ENCODE measurements at regions not wholly inside any gene's neighbourhood (a gene's known extent, or its start where the extent isn't known, plus 50 kb on each side); places are given as distances from the start of the nearest gene placed in this dataset.

DNA sequence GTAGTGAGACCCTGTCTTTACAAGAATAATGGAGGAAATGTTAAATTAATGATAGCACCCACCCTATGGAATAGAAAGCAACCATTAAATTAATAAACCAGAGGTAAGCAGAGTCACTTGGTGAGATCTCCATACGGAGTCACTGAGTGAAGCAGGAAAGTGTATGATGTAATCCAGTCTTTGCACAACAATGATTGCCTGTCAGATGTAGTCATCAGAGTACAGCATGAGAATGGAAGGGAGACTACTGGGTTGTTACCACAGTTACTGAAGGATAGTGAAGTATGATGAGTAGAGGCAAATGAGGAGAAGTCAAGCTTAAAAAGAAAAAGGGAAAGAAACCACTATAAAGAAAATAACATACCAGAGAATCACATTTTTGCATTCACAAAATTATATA, 371.9 kb upstream of the SHH start:
- intact Hi-C loops (cut with DNase I, micrococcal nuclease), result no loop called here
- POLR2A ChIA-PET, result no interaction called here
- Mint-ChIP-seq H3K9me3 (no peaks in the 10 kb centered on the region), H3K27me3 (peaks cover 4% of the 10 kb centered on the region), H3K4me1 (ENCODE audit: low read depth) (no peaks in the 10 kb centered on the region), H3K27ac (no peak overlapping the region), H3K36me3 (ENCODE audit: low read depth) (no peaks in the 10 kb centered on the region), H3K4me3 (no peak overlapping the region)
- CTCF ChIA-PET, result no interaction called here
- no peak for TF ChIP-seq CTCF (IDR thresholded peaks at IDR 0.05)
- no peak for ATAC-seq (ENCODE audit: poor library complexity)
- no peak overlapping the region for H3K27ac ChIP-seq (ENCODE audit: low read depth in 1 of 2, low read length in 2 of 2)
- H3K27me3 ChIP-seq (ENCODE audit: control insufficient read depth in 1 of 2, insufficient read depth in 2 of 2, low read length in 2 of 2), result no peaks in the 10 kb centered on the region
- DNase-seq, result no peak
- no peaks in the 10 kb centered on the region for H3K36me3 ChIP-seq (ENCODE audit: insufficient read depth, low read length)
- H3K9me3 ChIP-seq (ENCODE audit: control insufficient read depth in 1 of 2, insufficient read depth in 1 of 2, low read length in 2 of 2), result peaks cover 6 to 8% of the 10 kb centered on the region in 2 experiments
- no peak overlapping the region for H3K4me3 ChIP-seq (ENCODE audit: low read length)
- H3K4me1 ChIP-seq (ENCODE audit: insufficient read depth, low read length), result no peaks in the 10 kb centered on the region

DNA sequence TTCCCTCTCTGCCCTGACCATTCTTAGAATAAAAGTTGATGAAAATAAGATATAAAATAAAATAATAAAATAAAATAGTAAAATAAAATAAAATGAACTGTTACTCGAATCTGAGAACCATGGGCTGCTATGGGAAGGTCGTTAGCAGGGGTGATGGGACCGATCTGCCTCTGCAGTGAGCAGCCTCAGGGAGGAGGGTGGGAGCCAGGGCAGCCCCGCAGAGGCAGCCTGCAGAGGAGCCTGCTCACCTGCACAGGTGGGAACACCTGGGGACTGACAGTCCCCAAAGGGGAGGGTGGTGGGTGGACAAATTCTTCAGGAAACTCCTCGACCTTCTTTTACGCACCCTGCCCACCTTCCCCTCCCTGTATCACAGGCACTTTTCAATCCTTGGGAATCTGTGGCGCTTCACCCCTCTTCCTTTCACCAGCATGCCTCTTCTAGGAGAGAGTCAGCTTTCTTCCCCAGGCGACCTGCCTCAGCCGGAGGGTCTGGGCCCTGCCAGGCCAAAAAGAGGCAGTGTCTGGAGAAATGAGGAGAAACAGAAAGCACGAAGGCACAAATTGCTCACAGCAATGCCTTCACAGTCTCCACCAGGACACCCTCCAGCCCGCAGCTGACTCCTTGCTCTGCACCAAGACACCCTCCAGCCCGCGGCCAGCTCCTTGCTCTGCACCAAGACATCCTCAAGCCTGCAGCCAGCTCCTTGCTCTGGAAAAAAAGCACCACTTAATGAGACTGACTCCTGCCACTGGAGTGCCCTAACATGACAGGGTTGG, 368.4 kb upstream of the SHH start:
- no peaks in the 10 kb centered on the region for H3K27me3 ChIP-seq (ENCODE audit: control insufficient read depth in 1 of 2, insufficient read depth in 2 of 2, low read length in 2 of 2)
- Mint-ChIP-seq H3K9me3 (no peaks in the 10 kb centered on the region), H3K27ac (no peak overlapping the region), H3K4me3 (no peak overlapping the region), H3K27me3 (peaks cover 4% of the 10 kb centered on the region), H3K36me3 (ENCODE audit: low read depth) (no peaks in the 10 kb centered on the region), H3K4me1 (ENCODE audit: low read depth) (no peaks in the 10 kb centered on the region)
- CTCF ChIA-PET, result no interaction called here
- no peaks in the 10 kb centered on the region for H3K36me3 ChIP-seq (ENCODE audit: insufficient read depth, low read length)
- intact Hi-C loops (cut with DNase I, micrococcal nuclease), result no loop called here
- DNase-seq, result no peak
- POLR2A ChIA-PET, result no interaction called here
- H3K4me1 ChIP-seq (ENCODE audit: insufficient read depth, low read length), result no peaks in the 10 kb centered on the region
- H3K4me3 ChIP-seq (ENCODE audit: low read length), result no peak overlapping the region
- no peak for TF ChIP-seq CTCF (IDR thresholded peaks at IDR 0.05)
- H3K27ac ChIP-seq (ENCODE audit: low read depth in 1 of 2, low read length in 2 of 2), result no peak overlapping the region
- ATAC-seq (ENCODE audit: poor library complexity), result no peak
- H3K9me3 ChIP-seq (ENCODE audit: control insufficient read depth in 1 of 2, insufficient read depth in 1 of 2, low read length in 2 of 2), result no peaks in the 10 kb centered on the region

DNA sequence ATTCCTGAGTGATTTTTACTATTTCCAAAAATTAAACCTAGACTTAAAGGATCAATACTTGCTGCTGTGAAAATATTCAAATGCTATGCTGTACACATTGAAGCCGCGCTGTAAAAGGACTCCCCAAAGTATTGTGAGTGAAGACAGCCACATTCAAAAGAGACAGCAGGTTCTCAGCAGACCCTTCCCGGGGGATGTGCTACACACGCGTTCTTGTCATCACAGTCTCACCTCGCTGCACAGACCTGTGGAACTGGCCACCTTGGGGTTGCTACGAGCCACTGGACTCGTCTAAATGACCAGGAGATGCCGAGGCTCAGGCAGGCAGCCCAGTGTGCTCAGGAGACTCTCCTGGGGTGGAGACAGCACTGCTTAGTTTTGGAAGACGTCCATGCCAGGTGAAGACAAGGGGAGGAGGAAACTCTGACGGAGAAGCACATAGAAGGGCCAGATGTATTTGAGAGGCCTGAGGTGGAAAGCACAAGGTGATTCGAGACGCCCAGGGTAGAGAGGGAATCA, 367.7 kb upstream of the SHH start:
- H3K4me1 ChIP-seq (ENCODE audit: insufficient read depth, low read length), result no peaks in the 10 kb centered on the region
- peaks cover 0 to 2% of the 10 kb centered on the region in 2 experiments for H3K9me3 ChIP-seq (ENCODE audit: control insufficient read depth in 1 of 2, insufficient read depth in 1 of 2, low read length in 2 of 2)
- no peak for DNase-seq
- no peaks in the 10 kb centered on the region for H3K27me3 ChIP-seq (ENCODE audit: control insufficient read depth in 1 of 2, insufficient read depth in 2 of 2, low read length in 2 of 2)
- Mint-ChIP-seq H3K27ac (no peak overlapping the region), H3K9me3 (no peaks in the 10 kb centered on the region), H3K27me3 (peaks cover 4% of the 10 kb centered on the region), H3K4me1 (ENCODE audit: low read depth) (no peaks in the 10 kb centered on the region), H3K4me3 (no peak overlapping the region), H3K36me3 (ENCODE audit: low read depth) (no peaks in the 10 kb centered on the region)
- ChIA-PET CTCF (no interaction called here), POLR2A (no interaction called here)
- ATAC-seq (ENCODE audit: poor library complexity), result no peak
- intact Hi-C loops (cut with DNase I, micrococcal nuclease), result no loop called here
- TF ChIP-seq CTCF (IDR thresholded peaks at IDR 0.05), result no peak
- no peak overlapping the region for H3K27ac ChIP-seq (ENCODE audit: low read depth in 1 of 2, low read length in 2 of 2)
- no peak overlapping the region for H3K4me3 ChIP-seq (ENCODE audit: low read length)
- no peaks in the 10 kb centered on the region for H3K36me3 ChIP-seq (ENCODE audit: insufficient read depth, low read length)

Measured in CD4-positive, alpha-beta T cell (primary cell).